Mucosa of stomach (tissue), 1 donor: ENCODE measurements at regions not wholly inside any gene's neighbourhood (a gene's known extent, or its start where the extent isn't known, plus 50 kb on each side); places are given as distances from the start of the nearest gene placed in this dataset.
"Not testable (repeated sequence)": the region's sequence is repeated elsewhere in the genome, so short reads cannot be mapped to it uniquely, and the experiment has no call there.

Source experiments
- H3K27me3 ChIP-seq: one replicate; pipeline ENCODE4 v1.7.0; 2013; ENCODE audit warnings: mild to moderate bottlenecking, low read length; ENCODE audit not compliant: control insufficient read depth, insufficient read depth
- H3K36me3 ChIP-seq: one replicate; pipeline ENCODE4 v1.7.0; 2013; ENCODE audit warnings: low read length; ENCODE audit not compliant: control insufficient read depth, insufficient read depth
- H3K4me1 ChIP-seq: one replicate; pipeline ENCODE4 v1.7.0; 2013; ENCODE audit warnings: mild to moderate bottlenecking, low read length; ENCODE audit not compliant: control insufficient read depth, insufficient read depth
- H3K4me3 ChIP-seq: one replicate; pipeline ENCODE4 v1.7.0; 2013; ENCODE audit warnings: low read length
- H3K9ac ChIP-seq: one replicate; pipeline ENCODE4 v1.7.0; 2013; ENCODE audit warnings: mild to moderate bottlenecking, low read length, moderate library complexity
- H3K9me3 ChIP-seq: one replicate; pipeline ENCODE4 v1.7.0; 2013; ENCODE audit warnings: mild to moderate bottlenecking, low read length, moderate library complexity; ENCODE audit not compliant: control insufficient read depth
- donor health status: Pancreatic carcinoma.

DNA sequence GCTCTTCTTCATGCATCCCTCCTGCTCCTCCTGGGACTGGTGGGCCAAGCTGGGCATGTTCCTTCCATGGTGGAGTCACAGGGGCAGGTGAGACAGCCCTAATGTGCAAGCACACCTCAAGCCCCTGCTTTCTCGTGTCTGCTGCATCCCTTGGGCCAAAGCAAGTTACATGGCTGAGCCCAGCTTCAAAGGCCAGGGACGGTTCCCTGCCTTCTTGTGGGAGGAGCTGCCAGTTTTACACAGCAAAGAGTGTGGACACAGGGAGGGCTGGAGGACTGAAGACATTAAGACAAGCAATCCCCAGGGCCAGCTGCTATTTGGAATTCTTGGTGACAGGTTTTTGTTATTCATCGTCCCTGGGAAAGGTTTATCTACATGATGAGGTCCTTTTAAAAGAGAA lies 175.2 kb upstream of the CACNA1E start:
- Histone ChIP-seq H3K9ac (no peak overlapping the region), H3K27me3 (peaks cover 16% of the 10 kb centered on the region), H3K4me3 (no peak overlapping the region), H3K9me3 (no peaks in the 10 kb centered on the region), H3K4me1 (no peaks in the 10 kb centered on the region), H3K36me3 (no peaks in the 10 kb centered on the region)

DNA sequence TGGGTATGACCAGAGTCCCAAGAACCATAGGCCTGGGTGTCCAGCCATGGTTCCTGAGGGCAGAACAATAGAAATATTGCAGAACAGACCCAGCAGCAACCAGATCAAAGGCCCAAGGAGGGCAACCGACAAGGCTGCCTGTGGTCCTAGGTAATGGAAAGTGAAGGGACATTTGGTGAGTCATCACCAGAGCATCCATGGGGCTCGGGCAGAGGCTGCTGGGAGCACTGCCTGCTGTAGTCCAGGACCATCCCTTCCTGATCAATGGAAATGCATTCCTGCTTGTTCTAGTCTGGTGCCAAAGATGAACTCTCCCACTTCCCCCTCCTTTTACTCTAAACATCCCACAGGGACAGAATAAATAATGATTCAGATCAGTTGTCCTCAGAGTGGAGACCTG lies 172.8 kb upstream of the CACNA1E start:
- H3K4me1 ChIP-seq: no peaks in the 10 kb centered on the region
- no peaks in the 10 kb centered on the region for H3K9me3 ChIP-seq
- no peak overlapping the region for H3K9ac ChIP-seq
- H3K4me3 ChIP-seq: no peak overlapping the region
- peaks cover 41% of the 10 kb centered on the region for H3K27me3 ChIP-seq
- no peaks in the 10 kb centered on the region for H3K36me3 ChIP-seq

DNA sequence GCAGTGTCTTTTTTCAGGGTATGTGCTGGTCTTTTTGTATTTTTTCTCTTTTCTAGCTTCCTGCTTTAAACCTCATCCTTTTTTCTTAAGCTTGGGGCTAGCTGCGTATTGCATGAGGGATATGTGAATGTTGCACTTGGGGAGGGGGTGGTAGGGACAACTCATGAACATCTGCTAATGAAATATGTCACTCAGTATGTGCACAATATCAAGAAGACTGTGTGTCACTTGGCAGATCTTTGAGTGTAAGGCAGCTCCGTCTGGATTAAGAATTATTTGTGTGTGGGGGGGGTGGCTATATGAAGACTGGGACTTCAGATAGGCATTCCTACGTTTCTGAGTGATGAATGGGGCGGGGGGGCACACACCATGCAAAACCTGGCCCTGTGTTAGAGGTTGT lies 170.4 kb upstream of the CACNA1E start:
- Histone ChIP-seq H3K9me3 (no peaks in the 10 kb centered on the region), H3K9ac (no peak overlapping the region), H3K4me1 (no peaks in the 10 kb centered on the region), H3K4me3 (no peak overlapping the region), H3K27me3 (peaks cover 63% of the 10 kb centered on the region), H3K36me3 (no peaks in the 10 kb centered on the region)

DNA sequence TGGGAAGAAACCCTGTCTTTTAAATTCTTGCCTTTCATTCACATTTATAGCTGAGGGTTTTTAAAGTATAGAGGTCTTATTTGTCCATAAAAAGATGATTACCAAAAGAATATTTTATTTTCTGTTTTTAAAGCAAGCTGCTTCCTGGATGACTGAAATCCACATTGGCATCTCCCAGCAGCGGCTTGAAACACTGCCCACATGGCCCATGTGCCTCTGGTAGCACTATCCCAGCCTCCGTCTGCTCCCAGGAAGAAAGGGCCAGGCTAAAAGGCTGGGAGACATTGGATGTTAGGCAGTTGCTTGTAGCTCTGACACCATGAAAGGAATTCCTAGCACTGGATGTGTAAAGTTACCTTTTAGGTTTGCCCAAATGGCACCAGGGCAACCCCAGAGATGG lies 169.9 kb upstream of the CACNA1E start:
- Histone ChIP-seq H3K4me3 (no peak overlapping the region), H3K4me1 (no peaks in the 10 kb centered on the region), H3K9me3 (no peaks in the 10 kb centered on the region), H3K36me3 (no peaks in the 10 kb centered on the region), H3K9ac (no peak overlapping the region), H3K27me3 (peaks cover 66% of the 10 kb centered on the region)

DNA sequence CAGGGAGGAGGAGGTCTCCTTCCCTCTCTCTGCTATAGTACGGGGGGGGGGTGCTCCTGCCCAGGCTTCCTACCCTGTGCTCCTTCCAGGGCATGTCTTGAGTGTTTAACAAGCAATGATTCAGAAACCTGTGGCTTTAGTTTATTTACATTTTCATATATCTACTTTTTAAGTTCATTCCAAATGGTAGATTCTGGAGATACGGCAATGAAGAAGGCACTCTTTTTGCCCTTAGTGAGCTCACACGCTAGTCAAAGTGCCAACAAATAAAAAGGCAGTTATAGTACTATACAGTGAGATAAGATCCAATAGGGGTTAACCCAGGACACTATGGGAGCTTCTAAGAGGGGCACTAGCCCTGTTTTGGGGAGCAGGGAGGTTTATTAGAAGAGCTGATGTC lies 169.3 kb upstream of the CACNA1E start:
- Histone ChIP-seq H3K4me1 (no peaks in the 10 kb centered on the region), H3K27me3 (peaks cover 69% of the 10 kb centered on the region), H3K4me3 (no peak overlapping the region), H3K9ac (no peak overlapping the region), H3K36me3 (no peaks in the 10 kb centered on the region), H3K9me3 (no peaks in the 10 kb centered on the region)

GRCh38 chr1:181314959-181315358 lies 168.4 kb upstream of the CACNA1E start:
- H3K4me1 ChIP-seq: no peaks in the 10 kb centered on the region
- no peaks in the 10 kb centered on the region for H3K36me3 ChIP-seq
- H3K4me3 ChIP-seq: no peak overlapping the region
- peaks cover 69% of the 10 kb centered on the region for H3K27me3 ChIP-seq
- H3K9ac ChIP-seq: no peak overlapping the region
- H3K9me3 ChIP-seq: no peaks in the 10 kb centered on the region

DNA sequence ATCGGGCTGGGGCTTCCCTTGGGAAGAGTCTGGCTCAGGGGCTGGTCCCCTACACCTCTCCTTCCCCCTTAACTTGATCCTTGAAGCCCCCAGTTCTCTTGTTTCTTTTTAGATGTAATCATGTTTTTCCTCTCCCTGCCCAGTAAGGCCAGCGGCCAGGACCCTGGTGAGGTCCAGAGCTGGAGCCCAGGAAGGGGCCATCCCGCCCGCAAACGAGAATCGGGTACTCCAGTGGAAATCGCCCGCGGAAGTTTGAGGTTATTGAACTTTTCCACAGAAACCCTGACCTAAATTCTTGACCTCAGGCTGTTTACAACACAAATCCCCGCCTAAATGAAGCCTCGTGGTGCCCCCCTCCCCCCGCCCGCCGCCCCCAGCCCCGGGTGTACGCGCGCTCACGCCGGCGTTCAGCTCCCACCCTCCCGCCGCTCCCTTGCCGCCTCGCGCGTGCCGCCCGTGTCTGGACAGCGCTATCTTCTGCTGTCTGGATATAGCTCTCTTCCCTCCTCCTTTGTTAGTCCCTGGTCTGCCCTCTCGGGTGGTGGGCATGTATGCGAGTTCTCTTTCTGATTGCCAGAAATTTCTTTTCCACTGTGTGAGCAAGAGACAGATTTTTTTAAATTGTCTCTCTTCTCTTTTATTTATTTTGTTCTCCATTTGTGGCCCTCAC lies 165.9 kb upstream of the CACNA1E start:
- Histone ChIP-seq H3K9me3 (no peaks in the 10 kb centered on the region), H3K36me3 (no peaks in the 10 kb centered on the region), H3K9ac (no peak overlapping the region), H3K4me3 (no peak overlapping the region), H3K4me1 (no peaks in the 10 kb centered on the region), H3K27me3 (peaks cover 81% of the 10 kb centered on the region)

DNA sequence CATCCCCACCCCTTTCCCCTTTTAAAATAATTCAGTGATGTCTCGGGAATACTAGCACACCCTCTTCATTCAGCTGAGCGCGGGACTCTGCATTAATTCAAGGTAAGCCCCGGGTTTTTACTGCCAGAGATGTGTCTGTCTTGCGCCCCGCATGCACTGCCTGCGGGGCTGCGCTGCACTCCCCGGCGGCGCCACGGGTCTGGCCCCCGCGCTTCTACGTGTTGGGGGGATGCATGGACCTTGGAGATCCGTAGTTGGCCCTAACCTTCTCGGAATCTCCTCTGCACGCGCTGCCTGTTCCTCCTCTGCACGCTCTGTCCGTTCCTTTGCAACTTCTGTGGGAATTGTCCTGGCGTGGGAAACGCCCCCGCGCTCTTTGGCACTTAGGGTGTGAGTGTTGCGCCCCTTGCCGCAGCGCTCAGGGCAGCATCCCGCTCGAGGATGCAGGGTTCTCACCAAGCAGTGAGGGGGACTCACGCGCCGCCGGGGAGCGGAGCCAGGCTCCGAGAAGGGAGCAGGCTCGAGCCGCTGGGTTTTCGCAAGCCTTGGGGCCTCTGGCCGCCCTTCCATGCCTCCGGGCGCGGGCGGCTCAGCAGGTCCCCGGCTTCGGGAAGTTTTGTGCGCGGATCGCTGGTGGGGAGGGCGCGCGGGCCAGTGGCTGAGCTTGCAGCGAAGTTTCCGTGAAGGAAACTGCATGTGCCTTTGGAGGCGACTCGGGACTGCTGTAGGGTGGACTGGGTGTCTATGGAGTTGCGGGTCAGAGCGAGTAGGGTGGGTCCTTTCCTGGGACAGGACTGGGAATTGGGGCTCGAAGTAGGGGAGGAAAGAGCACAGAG lies 165.1 kb upstream of the CACNA1E start:
- H3K9me3 ChIP-seq: no peaks in the 10 kb centered on the region
- H3K9ac ChIP-seq: no peak overlapping the region
- H3K4me1 ChIP-seq: no peaks in the 10 kb centered on the region
- peaks cover 79% of the 10 kb centered on the region for H3K27me3 ChIP-seq
- no peak overlapping the region for H3K4me3 ChIP-seq
- no peaks in the 10 kb centered on the region for H3K36me3 ChIP-seq

DNA sequence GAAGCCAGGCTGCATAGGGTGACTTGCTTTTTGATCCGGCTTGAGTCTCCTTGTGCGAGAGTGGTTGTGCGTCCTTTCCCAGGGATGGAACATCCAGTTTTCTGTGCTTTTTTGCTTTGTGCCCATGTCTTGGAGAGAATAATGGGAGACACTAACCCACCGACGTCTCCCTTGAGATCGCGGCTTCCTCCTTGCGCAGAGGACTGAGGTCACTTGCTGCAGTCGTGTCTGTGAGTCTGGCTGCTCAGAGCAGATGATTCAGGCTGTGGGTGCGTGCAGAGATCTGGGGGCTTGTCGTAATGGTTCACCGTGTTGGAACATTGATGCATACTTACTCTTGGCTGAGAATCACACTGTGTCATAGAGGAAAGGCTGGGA lies 164.5 kb upstream of the CACNA1E start:
- Histone ChIP-seq H3K27me3 (peaks cover 73% of the 10 kb centered on the region), H3K4me1 (no peaks in the 10 kb centered on the region), H3K4me3 (no peak overlapping the region), H3K36me3 (no peaks in the 10 kb centered on the region), H3K9ac (no peak overlapping the region), H3K9me3 (no peaks in the 10 kb centered on the region)

DNA sequence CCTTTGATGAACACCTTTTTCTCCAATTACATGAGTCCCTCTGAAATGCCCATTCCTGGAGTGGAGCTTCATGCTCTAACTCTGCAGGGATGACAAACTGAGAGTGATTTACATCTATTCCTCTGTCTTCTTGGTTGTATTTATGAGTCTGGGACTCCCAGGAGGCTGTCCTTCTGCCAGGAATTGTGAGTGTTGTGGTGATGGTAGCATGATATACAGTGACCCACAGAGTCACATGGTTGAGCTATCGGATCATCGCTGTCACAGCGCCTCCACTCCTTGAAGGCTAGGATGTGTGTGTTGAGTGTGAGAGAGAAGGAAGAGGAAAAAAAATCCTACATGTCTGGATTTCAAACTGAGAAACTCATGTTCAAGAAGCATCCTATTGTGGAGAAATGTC lies 163.4 kb upstream of the CACNA1E start:
- H3K36me3 ChIP-seq: no peaks in the 10 kb centered on the region
- no peaks in the 10 kb centered on the region for H3K9me3 ChIP-seq
- peaks cover 64% of the 10 kb centered on the region for H3K27me3 ChIP-seq
- H3K4me3 ChIP-seq: no peak overlapping the region
- H3K4me1 ChIP-seq: peaks cover 5% of the 10 kb centered on the region
- H3K9ac ChIP-seq: no peak overlapping the region

- Histone ChIP-seq H3K27me3 (peaks cover 23% of the 10 kb centered on the region), H3K4me1 (peaks cover 9% of the 10 kb centered on the region), H3K4me3 (no peak overlapping the region), H3K36me3 (no peaks in the 10 kb centered on the region), H3K9ac (no peak overlapping the region), H3K9me3 (no peaks in the 10 kb centered on the region)
Observed at GRCh38 chr1:181324797-181325616, 158.3 kb upstream of the CACNA1E start.

DNA sequence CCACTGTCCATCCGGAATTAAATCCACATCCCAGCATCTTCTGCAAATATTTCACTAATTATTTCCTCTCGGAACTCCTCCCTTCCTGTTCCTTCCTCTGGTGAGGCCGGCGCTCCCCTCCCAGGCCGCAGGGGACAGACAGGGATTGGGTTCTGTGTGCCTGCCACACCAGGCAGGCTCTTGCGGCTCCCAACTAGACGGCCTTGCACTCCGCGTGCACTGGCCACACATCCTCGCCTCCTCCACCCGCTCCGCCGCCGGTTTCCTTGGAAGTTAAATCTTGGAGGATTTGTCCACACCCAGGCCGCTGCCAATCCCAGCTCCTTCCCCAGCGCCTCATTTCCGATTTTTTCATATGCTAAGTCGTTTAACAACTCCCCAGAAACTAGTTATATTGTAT lies 157.6 kb upstream of the CACNA1E start:
- not testable (repeated sequence) for H3K9ac ChIP-seq, H3K4me1 ChIP-seq, H3K9me3 ChIP-seq, H3K36me3 ChIP-seq, H3K4me3 ChIP-seq
- H3K27me3 ChIP-seq: peaks cover 16% of the 10 kb centered on the region
